ENCODE measurements at regions not wholly inside any gene's neighbourhood (a gene's known extent, or its start where the extent isn't known, plus 50 kb on each side); places are given as distances from the start of the nearest gene placed in this dataset.

GRCh38 chrX:140848800-140849199, 139.2 kb downstream of the LINC00632 start:
- no peak for DNase-seq

- no peak for DNase-seq
These were observed 141.7 kb upstream of the SPANXB1 start for GRCh38 chrX:140860718-140861117.

- DNase-seq: no peak
These were observed 135.9 kb upstream of the SPANXB1 start for GRCh38 chrX:140866446-140866845.

GRCh38 chrX:140912606-140913005, 89.8 kb upstream of the SPANXB1 start:
- DNase-seq: no peak

- no peak for DNase-seq
These were observed 88.4 kb upstream of the SPANXB1 start for GRCh38 chrX:140913802-140914501.

- no peak for DNase-seq
These were observed 85.5 kb upstream of the SPANXB1 start for GRCh38 chrX:140916872-140917271.

GRCh38 chrX:140917354-140918115, 84.9 kb upstream of the SPANXB1 start:
- no peak for DNase-seq

- DNase-seq: peak; percentile 65
These were observed 83.9 kb upstream of the SPANXB1 start for GRCh38 chrX:140918398-140919038.

GRCh38 chrX:140920416-140920815, 82.0 kb upstream of the SPANXB1 start:
- no peak for DNase-seq

GRCh38 chrX:140923118-140923517, 79.3 kb upstream of the SPANXB1 start:
- no peak for DNase-seq

GRCh38 chrX:140928739-140929138, 73.7 kb upstream of the SPANXB1 start:
- no peak for DNase-seq

- DNase-seq: no peak
These were observed 69.4 kb upstream of the SPANXB1 start for GRCh38 chrX:140933016-140933415.

GRCh38 chrX:140933874-140934655, 68.3 kb upstream of the SPANXB1 start:
- no peak for DNase-seq

GRCh38 chrX:140943513-140943912, 58.9 kb upstream of the SPANXB1 start:
- no peak for DNase-seq

- no peak for DNase-seq
These were observed 57.7 kb upstream of the SPANXB1 start for GRCh38 chrX:140944710-140945109.

GRCh38 chrX:140948827-140949226, 53.6 kb upstream of the SPANXB1 start:
- DNase-seq: no peak

GRCh38 chrX:140949233-140949632, 53.2 kb upstream of the SPANXB1 start:
- DNase-seq: no peak
